Trophoblast cell (in vitro differentiated cells and primary cell): ENCODE measurements at regions not wholly inside any gene's neighbourhood (a gene's known extent, or its start where the extent isn't known, plus 50 kb on each side); places are given as distances from the start of the nearest gene placed in this dataset.
A peak's percentile ranks its signal among the peaks of the same experiment; 100 is the strongest.

ENCODE experiments used
- DNase-seq, 2 donors: peaks; one replicate each; pipeline ENCODE4 v3.0.0-alpha.2; 2016
- H2AFZ ChIP-seq: 2 replicates; pipeline ENCODE4 v1.6.1; 2013; ENCODE audit warnings: low read length, moderate library complexity, mild to moderate bottlenecking; ENCODE audit not compliant: insufficient read depth, poor library complexity
- H2AK5ac ChIP-seq: 2 replicates; pipeline ENCODE4 v1.6.1; 2013; ENCODE audit warnings: mild to moderate bottlenecking, low read length
- H2BK120ac ChIP-seq: 2 replicates; pipeline ENCODE4 v1.6.1; 2013; ENCODE audit warnings: low read length, mild to moderate bottlenecking, moderate library complexity; ENCODE audit not compliant: insufficient read depth, poor library complexity
- H2BK12ac ChIP-seq: 2 replicates; pipeline ENCODE4 v1.6.1; 2013; ENCODE audit warnings: mild to moderate bottlenecking, low read length, moderate library complexity
- H2BK5ac ChIP-seq: 2 replicates; pipeline ENCODE4 v1.6.1; 2013; ENCODE audit warnings: low read length, low read depth, moderate library complexity, mild to moderate bottlenecking; ENCODE audit not compliant: poor library complexity
- H3K14ac ChIP-seq: 2 replicates; pipeline ENCODE4 v1.6.1; 2013; ENCODE audit warnings: mild to moderate bottlenecking, low read length
- H3K18ac ChIP-seq: 2 replicates; pipeline ENCODE4 v1.6.1; 2013; ENCODE audit warnings: mild to moderate bottlenecking, low read length
- H3K23ac ChIP-seq: 2 replicates; pipeline ENCODE4 v1.6.1; 2013; ENCODE audit warnings: low read length
- H3K27ac ChIP-seq: 2 replicates; pipeline ENCODE4 v1.5.1; 2013; ENCODE audit warnings: low read depth, mild to moderate bottlenecking, inconsistent platforms, low read length, moderate library complexity
- H3K27me3 ChIP-seq: 2 replicates; pipeline ENCODE4 v1.6.1; 2013; ENCODE audit warnings: inconsistent platforms, mild to moderate bottlenecking, low read length, moderate library complexity; ENCODE audit not compliant: insufficient read depth
- H3K36me3 ChIP-seq, 2 experiments: 1 replicate in 1 of 2; 2 replicates in 1 of 2; pipeline ENCODE4 v1.6.1; 2013; ENCODE audit warnings: low read length in 2 of 2, mild to moderate bottlenecking in 2 of 2, moderate library complexity in 1 of 2; ENCODE audit not compliant: insufficient read depth in 2 of 2, control insufficient read depth in 1 of 2
- H3K4ac ChIP-seq: 2 replicates; pipeline ENCODE4 v1.6.1; 2013; ENCODE audit warnings: low read depth, mild to moderate bottlenecking, low read length, moderate library complexity
- H3K4me1 ChIP-seq, 2 experiments: 1 replicate in 1 of 2; 2 replicates in 1 of 2; pipeline ENCODE4 v1.6.1; 2013; ENCODE audit warnings: low read length in 2 of 2, mild to moderate bottlenecking in 2 of 2, moderate library complexity in 1 of 2; ENCODE audit not compliant: insufficient read depth in 2 of 2, control insufficient read depth in 1 of 2
- H3K4me2 ChIP-seq: 2 replicates; pipeline ENCODE4 v1.6.1; 2013; ENCODE audit warnings: inconsistent platforms, mild to moderate bottlenecking, low read length, moderate library complexity
- H3K4me3 ChIP-seq: 2 replicates; pipeline ENCODE4 v1.5.1; 2013; ENCODE audit warnings: mild to moderate bottlenecking, low read depth, low read length, inconsistent platforms
- H3K79me1 ChIP-seq: one replicate; pipeline ENCODE4 v1.6.1; 2013; ENCODE audit warnings: low read length
- H3K79me2 ChIP-seq: 2 replicates; pipeline ENCODE4 v1.6.1; 2013; ENCODE audit warnings: low read length, mild to moderate bottlenecking; ENCODE audit not compliant: control insufficient read depth, insufficient read depth, poor library complexity
- H3K9ac ChIP-seq: 2 replicates; pipeline ENCODE4 v1.6.1; 2013; ENCODE audit warnings: mild to moderate bottlenecking, low read length
- H3K9me3 ChIP-seq: 2 replicates; pipeline ENCODE4 v1.6.1; 2013; ENCODE audit warnings: low read depth, mild to moderate bottlenecking, control low read depth, inconsistent platforms, low read length; ENCODE audit not compliant: insufficient read depth
- H4K12ac ChIP-seq: 2 replicates; pipeline ENCODE4 v1.6.1; 2013; ENCODE audit warnings: low read depth, mild to moderate bottlenecking, low read length, moderate library complexity
- H4K8ac ChIP-seq: 2 replicates; pipeline ENCODE4 v1.6.1; 2013; ENCODE audit warnings: low read depth, mild to moderate bottlenecking, low read length, moderate library complexity
- H4K91ac ChIP-seq: one replicate; pipeline ENCODE4 v1.6.1; 2013; ENCODE audit warnings: low read depth, mild to moderate bottlenecking, low read length, moderate library complexity
- WGBS: extraction: QIAGEN DNeasy Blood & Tissue Kit; methylation state at CpG from one replicate; pipeline ENCODE4 v1.1.7; 2013; ENCODE audit warnings: missing lambda C conversion rate; ENCODE audit not compliant: insufficient read length, insufficient coverage; ENCODE audit errors: extremely low coverage; 5-methylcytosine and 5-hydroxymethylcytosine counted together

- Histone ChIP-seq H2BK12ac (no peak overlapping the region), H3K36me3 (no peaks in the 10 kb centered on the region), H2AK5ac (no peak overlapping the region), H3K27ac (no peak overlapping the region), H3K9me3 (no peaks in the 10 kb centered on the region), H4K12ac (no peak overlapping the region), H3K4me3 (no peak overlapping the region), H3K79me1 (no peaks in the 10 kb centered on the region), H4K8ac (no peak overlapping the region), H3K23ac (no peak overlapping the region), H2BK5ac (no peak overlapping the region), H3K9ac (no peak overlapping the region), H2AFZ (no peak overlapping the region), H3K14ac (no peak overlapping the region), H3K4me1 (no peaks in the 10 kb centered on the region), H3K4ac (no peak overlapping the region), H3K18ac (no peak overlapping the region), H3K79me2 (no peaks in the 10 kb centered on the region), H3K27me3 (no peaks in the 10 kb centered on the region), H2BK120ac (no peak overlapping the region), H3K4me2 (no peak overlapping the region), H4K91ac (no peak overlapping the region)
- no CpG with 5 or more reads among the region's 1 CpG for WGBS
- no peak for DNase-seq
Measured at GRCh38 chr3:69688400-69688799, 50.9 kb upstream of the MITF start.

GRCh38 chr3:69687641-69688040, 51.6 kb upstream of the MITF start:
- Histone ChIP-seq H3K4ac (no peak overlapping the region), H3K79me1 (no peaks in the 10 kb centered on the region), H2BK5ac (no peak overlapping the region), H3K4me1 (no peaks in the 10 kb centered on the region), H2AFZ (no peak overlapping the region), H3K18ac (no peak overlapping the region), H4K91ac (no peak overlapping the region), H4K12ac (no peak overlapping the region), H4K8ac (no peak overlapping the region), H2AK5ac (no peak overlapping the region), H3K4me3 (no peak overlapping the region), H3K36me3 (no peaks in the 10 kb centered on the region), H3K9ac (peak overlapping the region; percentile 34), H3K27ac (no peak overlapping the region), H3K9me3 (no peaks in the 10 kb centered on the region), H3K4me2 (no peak overlapping the region), H2BK120ac (no peak overlapping the region), H3K27me3 (no peaks in the 10 kb centered on the region), H3K14ac (no peak overlapping the region), H3K79me2 (no peaks in the 10 kb centered on the region), H2BK12ac (no peak overlapping the region), H3K23ac (peak overlapping the region; percentile 95)
- DNase-seq, result no peak
- no CpG with 5 or more reads among the region's 5 CpGs for WGBS

- H3K4me2 ChIP-seq, result no peak overlapping the region
- no peak overlapping the region for H4K12ac ChIP-seq
- H3K36me3 ChIP-seq, result no peaks in the 10 kb centered on the region
- no peak overlapping the region for H3K18ac ChIP-seq
- H3K4me1 ChIP-seq, result no peaks in the 10 kb centered on the region
- no peak overlapping the region for H2BK12ac ChIP-seq
- H3K27ac ChIP-seq, result no peak overlapping the region
- H3K79me2 ChIP-seq, result no peaks in the 10 kb centered on the region
- no peak overlapping the region for H3K4ac ChIP-seq
- no peak overlapping the region for H2BK120ac ChIP-seq
- no peaks in the 10 kb centered on the region for H3K79me1 ChIP-seq
- no peak overlapping the region for H2AFZ ChIP-seq
- no peak overlapping the region for H4K91ac ChIP-seq
- no peaks in the 10 kb centered on the region for H3K27me3 ChIP-seq
- no peak overlapping the region for H3K23ac ChIP-seq
- no peak overlapping the region for H2BK5ac ChIP-seq
- DNase-seq, result no peak
- no peaks in the 10 kb centered on the region for H3K9me3 ChIP-seq
- H3K14ac ChIP-seq, result no peak overlapping the region
- H3K4me3 ChIP-seq, result no peak overlapping the region
- no peak overlapping the region for H4K8ac ChIP-seq
- no peak overlapping the region for H3K9ac ChIP-seq
- no peak overlapping the region for H2AK5ac ChIP-seq
- no CpG with 5 or more reads among the region's 3 CpGs for WGBS
Measured at GRCh38 chr3:69686056-69686455, 53.2 kb upstream of the MITF start.

- H4K91ac ChIP-seq, result no peak overlapping the region
- no peak overlapping the region for H3K4me3 ChIP-seq
- no CpG with 5 or more reads among the region's 2 CpGs for WGBS
- H3K36me3 ChIP-seq, result no peaks in the 10 kb centered on the region
- H3K27me3 ChIP-seq, result no peaks in the 10 kb centered on the region
- no peaks in the 10 kb centered on the region for H3K4me1 ChIP-seq
- H4K12ac ChIP-seq, result no peak overlapping the region
- H3K4me2 ChIP-seq, result no peak overlapping the region
- H3K9ac ChIP-seq, result no peak overlapping the region
- no peak overlapping the region for H2BK120ac ChIP-seq
- no peak overlapping the region for H2AFZ ChIP-seq
- H3K14ac ChIP-seq, result no peak overlapping the region
- H3K79me1 ChIP-seq, result no peaks in the 10 kb centered on the region
- H2BK12ac ChIP-seq, result no peak overlapping the region
- DNase-seq, result no peak
- no peak overlapping the region for H3K4ac ChIP-seq
- H3K18ac ChIP-seq, result no peak overlapping the region
- H3K79me2 ChIP-seq, result no peaks in the 10 kb centered on the region
- no peak overlapping the region for H4K8ac ChIP-seq
- no peak overlapping the region for H2BK5ac ChIP-seq
- no peak overlapping the region for H2AK5ac ChIP-seq
- no peak overlapping the region for H3K27ac ChIP-seq
- no peaks in the 10 kb centered on the region for H3K9me3 ChIP-seq
- H3K23ac ChIP-seq, result no peak overlapping the region
Measured at GRCh38 chr3:69684309-69684961, 54.8 kb upstream of the MITF start.
